T-helper 1 cell treated with Interleukin-12 subunit alpha and Interleukin-12 subunit beta and Interleukin-4 antibody, amounts not matched to agents 30 μg/mL and 1 μg/mL, for 36 hours (primary cell): ENCODE measurements at regions not wholly inside any gene's neighbourhood (a gene's known extent, or its start where the extent isn't known, plus 50 kb on each side); places are given as distances from the start of the nearest gene placed in this dataset.
"Not testable (repeated sequence)": the region's sequence is repeated elsewhere in the genome, so short reads cannot be mapped to it uniquely, and the experiment has no call there.

Source experiments
- H3K27ac Mint-ChIP-seq: one replicate; pipeline ENCODE4 v1.8.0; 2021; ENCODE audit warnings: mild to moderate bottlenecking, mixed read lengths
- H3K27me3 Mint-ChIP-seq: one replicate; pipeline ENCODE4 v1.8.0; 2021; ENCODE audit warnings: low read depth, mixed read lengths
- H3K36me3 Mint-ChIP-seq: one replicate; pipeline ENCODE4 v1.8.0; 2021; ENCODE audit warnings: low read depth, mixed read lengths
- H3K4me1 Mint-ChIP-seq: one replicate; pipeline ENCODE4 v1.8.0; 2021; ENCODE audit warnings: low read depth, mixed read lengths
- H3K4me3 Mint-ChIP-seq: one replicate; pipeline ENCODE4 v1.8.0; 2021; ENCODE audit warnings: mild to moderate bottlenecking, moderate library complexity, mixed read lengths
- H3K9me3 Mint-ChIP-seq: one replicate; pipeline ENCODE4 v1.8.0; 2021; ENCODE audit warnings: mixed read lengths

- H3K27me3 Mint-ChIP-seq: no peaks in the 10 kb centered on the region
- H3K9me3 Mint-ChIP-seq: peaks cover 7% of the 10 kb centered on the region
- H3K27ac Mint-ChIP-seq: no peak overlapping the region
- no peak overlapping the region for H3K4me3 Mint-ChIP-seq
- peaks cover 3% of the 10 kb centered on the region for H3K36me3 Mint-ChIP-seq
- H3K4me1 Mint-ChIP-seq: peaks cover 22% of the 10 kb centered on the region
Measured at GRCh38 chr13:47892374-47892773, 108.7 kb downstream of the SUCLA2 start.

- Mint-ChIP-seq H3K27ac (peak overlapping the region; percentile 64), H3K36me3 (peaks cover 8% of the 10 kb centered on the region), H3K4me3 (peak overlapping the region; percentile 36), H3K4me1 (peaks cover 40% of the 10 kb centered on the region), H3K9me3 (peaks cover 10% of the 10 kb centered on the region), H3K27me3 (no peaks in the 10 kb centered on the region)
Measured at GRCh38 chr13:47890146-47890814, 110.8 kb downstream of the SUCLA2 start.

GRCh38 chr13:47886314-47886713 lies 114.8 kb downstream of the SUCLA2 start:
- peak overlapping the region; percentile 61 for H3K4me3 Mint-ChIP-seq
- H3K27ac Mint-ChIP-seq: peak overlapping the region; percentile 92
- peaks cover 10% of the 10 kb centered on the region for H3K36me3 Mint-ChIP-seq
- peaks cover 11% of the 10 kb centered on the region for H3K9me3 Mint-ChIP-seq
- H3K4me1 Mint-ChIP-seq: peaks cover 35% of the 10 kb centered on the region
- no peaks in the 10 kb centered on the region for H3K27me3 Mint-ChIP-seq

GRCh38 chr13:47875201-47875600 lies 125.9 kb downstream of the SUCLA2 start:
- Mint-ChIP-seq H3K27me3 (no peaks in the 10 kb centered on the region), H3K9me3 (peaks cover 30% of the 10 kb centered on the region), H3K27ac (no peak overlapping the region), H3K4me1 (no peaks in the 10 kb centered on the region), H3K4me3 (no peak overlapping the region), H3K36me3 (no peaks in the 10 kb centered on the region)

- peaks cover 30% of the 10 kb centered on the region for H3K9me3 Mint-ChIP-seq
- H3K4me3 Mint-ChIP-seq, H3K4me1 Mint-ChIP-seq, H3K27me3 Mint-ChIP-seq, H3K27ac Mint-ChIP-seq, H3K36me3 Mint-ChIP-seq: not testable (repeated sequence)
Measured at GRCh38 chr13:47873987-47874386, 127.1 kb downstream of the SUCLA2 start.

- not testable (repeated sequence) for H3K4me3 Mint-ChIP-seq, H3K27me3 Mint-ChIP-seq, H3K27ac Mint-ChIP-seq, H3K36me3 Mint-ChIP-seq, H3K4me1 Mint-ChIP-seq
- H3K9me3 Mint-ChIP-seq: peaks cover 30% of the 10 kb centered on the region
Measured at GRCh38 chr13:47873319-47873718, 127.8 kb downstream of the SUCLA2 start.

GRCh38 chr13:47869776-47870175 lies 131.3 kb downstream of the SUCLA2 start:
- no peaks in the 10 kb centered on the region for H3K36me3 Mint-ChIP-seq
- H3K4me3 Mint-ChIP-seq: no peak overlapping the region
- H3K27me3 Mint-ChIP-seq: peaks cover 10% of the 10 kb centered on the region
- no peak overlapping the region for H3K27ac Mint-ChIP-seq
- peaks cover 22% of the 10 kb centered on the region for H3K9me3 Mint-ChIP-seq
- no peaks in the 10 kb centered on the region for H3K4me1 Mint-ChIP-seq

- H3K4me3 Mint-ChIP-seq: no peak overlapping the region
- H3K36me3 Mint-ChIP-seq: no peaks in the 10 kb centered on the region
- H3K9me3 Mint-ChIP-seq: no peaks in the 10 kb centered on the region
- no peak overlapping the region for H3K27ac Mint-ChIP-seq
- H3K4me1 Mint-ChIP-seq: no peaks in the 10 kb centered on the region
- peaks cover 15% of the 10 kb centered on the region for H3K27me3 Mint-ChIP-seq
Measured at GRCh38 chr13:47865883-47866282, 135.2 kb downstream of the SUCLA2 start.

- H3K4me1 Mint-ChIP-seq: no peaks in the 10 kb centered on the region
- peaks cover 24% of the 10 kb centered on the region for H3K27me3 Mint-ChIP-seq
- H3K9me3 Mint-ChIP-seq: no peaks in the 10 kb centered on the region
- H3K4me3 Mint-ChIP-seq: no peak overlapping the region
- no peaks in the 10 kb centered on the region for H3K36me3 Mint-ChIP-seq
- no peak overlapping the region for H3K27ac Mint-ChIP-seq
Measured at GRCh38 chr13:47862841-47863240, 138.2 kb downstream of the SUCLA2 start.

GRCh38 chr13:47859165-47859564 lies 141.9 kb downstream of the SUCLA2 start:
- H3K4me1 Mint-ChIP-seq: no peaks in the 10 kb centered on the region
- no peaks in the 10 kb centered on the region for H3K9me3 Mint-ChIP-seq
- H3K27me3 Mint-ChIP-seq: peaks cover 14% of the 10 kb centered on the region
- no peak overlapping the region for H3K4me3 Mint-ChIP-seq
- no peak overlapping the region for H3K27ac Mint-ChIP-seq
- no peaks in the 10 kb centered on the region for H3K36me3 Mint-ChIP-seq

- H3K27ac Mint-ChIP-seq: no peak overlapping the region
- no peaks in the 10 kb centered on the region for H3K36me3 Mint-ChIP-seq
- no peaks in the 10 kb centered on the region for H3K9me3 Mint-ChIP-seq
- H3K4me1 Mint-ChIP-seq: no peaks in the 10 kb centered on the region
- peaks cover 14% of the 10 kb centered on the region for H3K27me3 Mint-ChIP-seq
- H3K4me3 Mint-ChIP-seq: no peak overlapping the region
Measured at GRCh38 chr13:47858042-47859025, 142.7 kb downstream of the SUCLA2 start.

- H3K4me1 Mint-ChIP-seq: no peaks in the 10 kb centered on the region
- no peak overlapping the region for H3K4me3 Mint-ChIP-seq
- no peaks in the 10 kb centered on the region for H3K36me3 Mint-ChIP-seq
- H3K27ac Mint-ChIP-seq: no peak overlapping the region
- no peaks in the 10 kb centered on the region for H3K9me3 Mint-ChIP-seq
- no peaks in the 10 kb centered on the region for H3K27me3 Mint-ChIP-seq
Measured at GRCh38 chr13:47853236-47853635, 147.8 kb downstream of the SUCLA2 start.

GRCh38 chr13:47846886-47847285 lies 154.2 kb downstream of the SUCLA2 start:
- Mint-ChIP-seq H3K4me3 (no peak overlapping the region), H3K36me3 (no peaks in the 10 kb centered on the region), H3K4me1 (no peaks in the 10 kb centered on the region), H3K9me3 (no peaks in the 10 kb centered on the region), H3K27me3 (no peaks in the 10 kb centered on the region), H3K27ac (no peak overlapping the region)

GRCh38 chr13:47845981-47846380 lies 155.1 kb downstream of the SUCLA2 start:
- Mint-ChIP-seq H3K36me3 (no peaks in the 10 kb centered on the region), H3K27me3 (no peaks in the 10 kb centered on the region), H3K4me1 (no peaks in the 10 kb centered on the region), H3K9me3 (no peaks in the 10 kb centered on the region), H3K4me3 (no peak overlapping the region), H3K27ac (no peak overlapping the region)

GRCh38 chr13:47843005-47843404 lies 158.1 kb downstream of the SUCLA2 start:
- H3K27ac Mint-ChIP-seq: no peak overlapping the region
- H3K27me3 Mint-ChIP-seq: no peaks in the 10 kb centered on the region
- no peaks in the 10 kb centered on the region for H3K4me1 Mint-ChIP-seq
- H3K9me3 Mint-ChIP-seq: no peaks in the 10 kb centered on the region
- no peaks in the 10 kb centered on the region for H3K36me3 Mint-ChIP-seq
- H3K4me3 Mint-ChIP-seq: no peak overlapping the region
